Ascending aorta (tissue), 2 donors: ENCODE measurements at regions not wholly inside any gene's neighbourhood (a gene's known extent, or its start where the extent isn't known, plus 50 kb on each side); places are given as distances from the start of the nearest gene placed in this dataset.

ENCODE experiments used
- DNase-seq, 2 donors: peaks; one replicate each; pipeline ENCODE4 v3.0.0-alpha.2; 2019; ENCODE audit warnings: low spot score in 2 of 2
- H3K27ac ChIP-seq, 2 donors: fragments of 200-600 bp; sonication (generic); one replicate each; pipeline ENCODE4 v1.5.1; 2016 to 2017; ENCODE audit warnings: mild to moderate bottlenecking in 1 of 2
- H3K27me3 ChIP-seq: fragments of 200-600 bp; sonication (generic); one replicate; pipeline ENCODE4 v1.5.1; 2017
- H3K36me3 ChIP-seq, 2 donors: fragments of 200-600 bp; sonication (generic); one replicate each; pipeline ENCODE4 v1.5.1; 2016
- H3K4me1 ChIP-seq, 2 donors: fragments of 200-600 bp; sonication (generic); one replicate each; pipeline ENCODE4 v1.5.1; 2016 to 2017; ENCODE audit warnings: mild to moderate bottlenecking in 1 of 2
- H3K4me3 ChIP-seq, 2 donors: fragments of 200-600 bp; sonication (generic); one replicate each; pipeline ENCODE4 v1.5.1; 2016 to 2017; ENCODE audit warnings: mild to moderate bottlenecking in 1 of 2
- H3K9me3 ChIP-seq, 2 donors: fragments of 200-600 bp; sonication (generic); one replicate each; pipeline ENCODE4 v1.5.1; 2016
- CTCF ChIP-seq, 3 experiments: fragments of 200-600 bp in 2 of 3; fragments of 450-650 bp in 1 of 3; sonication (generic) in 2 of 3; IDR thresholded peaks; one replicate each; pipeline ENCODE4 v1.5.1; 2016 to 2019; ENCODE audit warnings: antibody characterized with exemption in 3 of 3, mild to moderate bottlenecking in 1 of 3, moderate library complexity in 1 of 3
- intact Hi-C: fragments of 100-400 bp; cut with DNase I; formaldehyde crosslinking; loops from one replicate; pipeline ENCODE4 v1.15.1; 2023

GRCh38 chr17:53032861-53033271 lies 789.9 kb upstream of the KIF2B start:
- H3K36me3 ChIP-seq = no peaks in the 10 kb centered on the region
- intact Hi-C loops = no loop called here
- TF ChIP-seq CTCF (IDR thresholded peaks at IDR 0.05) = no peak
- DNase-seq = no peak
- no peaks in the 10 kb centered on the region for H3K9me3 ChIP-seq
- H3K27me3 ChIP-seq = no peaks in the 10 kb centered on the region
- H3K27ac ChIP-seq = no peak overlapping the region
- H3K4me1 ChIP-seq = no peaks in the 10 kb centered on the region
- H3K4me3 ChIP-seq = no peak overlapping the region

GRCh38 chr17:53017227-53017626 lies 805.5 kb upstream of the KIF2B start:
- H3K36me3 ChIP-seq = no peaks in the 10 kb centered on the region
- intact Hi-C loops = no loop called here

GRCh38 chr17:53016085-53016484 lies 806.6 kb upstream of the KIF2B start:
- H3K9me3 ChIP-seq = no peaks in the 10 kb centered on the region
- no peak for DNase-seq
- no peaks in the 10 kb centered on the region for H3K4me1 ChIP-seq
- no peaks in the 10 kb centered on the region for H3K36me3 ChIP-seq
- TF ChIP-seq CTCF (IDR thresholded peaks at IDR 0.05) = no peak
- no peaks in the 10 kb centered on the region for H3K27me3 ChIP-seq
- intact Hi-C loops = no loop called here
- H3K27ac ChIP-seq = no peak overlapping the region
- H3K4me3 ChIP-seq = no peak overlapping the region

More at GRCh38 chr17:53017227-53017626, 805.5 kb upstream of the KIF2B start:
- Histone ChIP-seq H3K27me3 (no peaks in the 10 kb centered on the region), H3K4me1 (no peaks in the 10 kb centered on the region), H3K9me3 (no peaks in the 10 kb centered on the region), H3K4me3 (no peak overlapping the region), H3K27ac (no peak overlapping the region)
- no peak for TF ChIP-seq CTCF (IDR thresholded peaks at IDR 0.05)
- DNase-seq = no peak

- intact Hi-C loops = no loop called here
- no peaks in the 10 kb centered on the region for H3K4me1 ChIP-seq
- H3K27ac ChIP-seq = no peak overlapping the region
- H3K4me3 ChIP-seq = no peak overlapping the region
- no peaks in the 10 kb centered on the region for H3K27me3 ChIP-seq
- no peak for TF ChIP-seq CTCF (IDR thresholded peaks at IDR 0.05)
- no peaks in the 10 kb centered on the region for H3K36me3 ChIP-seq
- no peaks in the 10 kb centered on the region for H3K9me3 ChIP-seq
- DNase-seq = no peak
Observed at GRCh38 chr17:53012364-53012763, 810.4 kb upstream of the KIF2B start.

- intact Hi-C loops = no loop called here
- no peak for TF ChIP-seq CTCF (IDR thresholded peaks at IDR 0.05)
- H3K4me3 ChIP-seq = no peak overlapping the region
- no peak for DNase-seq
- no peaks in the 10 kb centered on the region for H3K4me1 ChIP-seq
- no peaks in the 10 kb centered on the region for H3K9me3 ChIP-seq
- H3K27ac ChIP-seq = no peak overlapping the region
- no peaks in the 10 kb centered on the region for H3K36me3 ChIP-seq
- no peaks in the 10 kb centered on the region for H3K27me3 ChIP-seq
Observed at GRCh38 chr17:53006006-53006405, 816.7 kb upstream of the KIF2B start.

GRCh38 chr17:53004902-53005301 lies 817.8 kb upstream of the KIF2B start:
- Histone ChIP-seq H3K27me3 (no peaks in the 10 kb centered on the region), H3K4me1 (no peaks in the 10 kb centered on the region), H3K9me3 (no peaks in the 10 kb centered on the region), H3K4me3 (no peak overlapping the region), H3K27ac (no peak overlapping the region), H3K36me3 (no peaks in the 10 kb centered on the region)
- no peak for DNase-seq
- intact Hi-C loops = no loop called here
- no peak for TF ChIP-seq CTCF (IDR thresholded peaks at IDR 0.05)
